ENCODE measurements at regions not wholly inside any gene's neighbourhood (a gene's known extent, or its start where the extent isn't known, plus 50 kb on each side); places are given as distances from the start of the nearest gene placed in this dataset.

DNA sequence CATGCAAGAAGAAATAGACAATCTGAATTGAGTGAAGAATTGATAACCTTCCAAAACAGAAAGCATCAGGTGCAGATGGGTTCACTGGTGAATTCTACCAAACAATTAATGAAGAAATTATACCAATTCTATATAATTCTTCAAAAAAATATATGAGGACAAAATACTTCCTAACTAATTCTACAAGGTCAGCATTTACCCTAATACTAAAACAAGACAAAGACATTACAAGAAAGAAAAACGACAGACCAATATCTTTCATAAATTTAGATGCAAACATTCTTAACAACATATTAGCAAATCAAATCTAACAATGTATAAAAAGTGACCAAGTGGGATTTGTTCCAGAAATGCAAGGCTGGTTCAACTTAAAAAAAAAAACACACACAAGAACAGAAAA, 183.9 kb downstream of the BARX1 start:
- Histone ChIP-seq H3K36me3 (ENCODE audit: control insufficient read depth, insufficient read depth, low read length) (no peaks in the 10 kb centered on the region), H3K9me3 (ENCODE audit: control insufficient read depth, insufficient read depth, low read depth, low read length) (no peaks in the 10 kb centered on the region), H3K4me3 (ENCODE audit: low read depth in 2 of 2, low read length in 2 of 2) (no peak overlapping the region), H3K4me1 (ENCODE audit: control insufficient read depth, insufficient read depth, low read length) (no peaks in the 10 kb centered on the region), H3K27ac (ENCODE audit: low read length) (no peak overlapping the region), H3K27me3 (ENCODE audit: control insufficient read depth, insufficient read depth, low read length) (no peaks in the 10 kb centered on the region)
- in situ Hi-C loops (cut with HindIII; ENCODE audit: low pct_unique_long_range_greater_than_20kb, low sequenced_read_pairs) (no loop called here), intact Hi-C loops (cut with micrococcal nuclease; ENCODE audit: unreplicated experiment) (no loop called here)
- ATAC-seq (no peak), DNase-seq (ENCODE audit: low read depth, low spot score) (no peak)
- no peak for TF ChIP-seq TCF7L2 (IDR thresholded peaks at IDR 0.05; ENCODE audit: low read depth, low read length)
- TF ChIP-seq POLR2AphosphoS5 (IDR thresholded peaks at IDR 0.05; ENCODE audit: low read depth, low read length), result no peak
- TF ChIP-seq SIN3A (IDR thresholded peaks at IDR 0.05; ENCODE audit: borderline replicate concordance, insufficient read depth, low read depth, low read length), result no peak
- TF ChIP-seq, protein P1, sequence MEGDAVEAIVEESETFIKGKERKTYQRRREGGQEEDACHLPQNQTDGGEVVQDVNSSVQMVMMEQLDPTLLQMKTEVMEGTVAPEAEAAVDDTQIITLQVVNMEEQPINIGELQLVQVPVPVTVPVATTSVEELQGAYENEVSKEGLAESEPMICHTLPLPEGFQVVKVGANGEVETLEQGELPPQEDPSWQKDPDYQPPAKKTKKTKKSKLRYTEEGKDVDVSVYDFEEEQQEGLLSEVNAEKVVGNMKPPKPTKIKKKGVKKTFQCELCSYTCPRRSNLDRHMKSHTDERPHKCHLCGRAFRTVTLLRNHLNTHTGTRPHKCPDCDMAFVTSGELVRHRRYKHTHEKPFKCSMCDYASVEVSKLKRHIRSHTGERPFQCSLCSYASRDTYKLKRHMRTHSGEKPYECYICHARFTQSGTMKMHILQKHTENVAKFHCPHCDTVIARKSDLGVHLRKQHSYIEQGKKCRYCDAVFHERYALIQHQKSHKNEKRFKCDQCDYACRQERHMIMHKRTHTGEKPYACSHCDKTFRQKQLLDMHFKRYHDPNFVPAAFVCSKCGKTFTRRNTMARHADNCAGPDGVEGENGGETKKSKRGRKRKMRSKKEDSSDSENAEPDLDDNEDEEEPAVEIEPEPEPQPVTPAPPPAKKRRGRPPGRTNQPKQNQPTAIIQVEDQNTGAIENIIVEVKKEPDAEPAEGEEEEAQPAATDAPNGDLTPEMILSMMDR (IDR thresholded peaks at IDR 0.05), result no peak
- TF ChIP-seq, protein P2, sequence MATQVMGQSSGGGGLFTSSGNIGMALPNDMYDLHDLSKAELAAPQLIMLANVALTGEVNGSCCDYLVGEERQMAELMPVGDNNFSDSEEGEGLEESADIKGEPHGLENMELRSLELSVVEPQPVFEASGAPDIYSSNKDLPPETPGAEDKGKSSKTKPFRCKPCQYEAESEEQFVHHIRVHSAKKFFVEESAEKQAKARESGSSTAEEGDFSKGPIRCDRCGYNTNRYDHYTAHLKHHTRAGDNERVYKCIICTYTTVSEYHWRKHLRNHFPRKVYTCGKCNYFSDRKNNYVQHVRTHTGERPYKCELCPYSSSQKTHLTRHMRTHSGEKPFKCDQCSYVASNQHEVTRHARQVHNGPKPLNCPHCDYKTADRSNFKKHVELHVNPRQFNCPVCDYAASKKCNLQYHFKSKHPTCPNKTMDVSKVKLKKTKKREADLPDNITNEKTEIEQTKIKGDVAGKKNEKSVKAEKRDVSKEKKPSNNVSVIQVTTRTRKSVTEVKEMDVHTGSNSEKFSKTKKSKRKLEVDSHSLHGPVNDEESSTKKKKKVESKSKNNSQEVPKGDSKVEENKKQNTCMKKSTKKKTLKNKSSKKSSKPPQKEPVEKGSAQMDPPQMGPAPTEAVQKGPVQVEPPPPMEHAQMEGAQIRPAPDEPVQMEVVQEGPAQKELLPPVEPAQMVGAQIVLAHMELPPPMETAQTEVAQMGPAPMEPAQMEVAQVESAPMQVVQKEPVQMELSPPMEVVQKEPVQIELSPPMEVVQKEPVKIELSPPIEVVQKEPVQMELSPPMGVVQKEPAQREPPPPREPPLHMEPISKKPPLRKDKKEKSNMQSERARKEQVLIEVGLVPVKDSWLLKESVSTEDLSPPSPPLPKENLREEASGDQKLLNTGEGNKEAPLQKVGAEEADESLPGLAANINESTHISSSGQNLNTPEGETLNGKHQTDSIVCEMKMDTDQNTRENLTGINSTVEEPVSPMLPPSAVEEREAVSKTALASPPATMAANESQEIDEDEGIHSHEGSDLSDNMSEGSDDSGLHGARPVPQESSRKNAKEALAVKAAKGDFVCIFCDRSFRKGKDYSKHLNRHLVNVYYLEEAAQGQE (IDR thresholded peaks at IDR 0.05; ENCODE audit: insufficient read depth in 1 of 2, low read depth in 2 of 2, low read length in 1 of 2), result no peak
- CTCF ChIA-PET, result no interaction called here
- POLR2A ChIA-PET, result no interaction called here
- BruUV-seq (replicated peaks), result no TSS peak

DNA sequence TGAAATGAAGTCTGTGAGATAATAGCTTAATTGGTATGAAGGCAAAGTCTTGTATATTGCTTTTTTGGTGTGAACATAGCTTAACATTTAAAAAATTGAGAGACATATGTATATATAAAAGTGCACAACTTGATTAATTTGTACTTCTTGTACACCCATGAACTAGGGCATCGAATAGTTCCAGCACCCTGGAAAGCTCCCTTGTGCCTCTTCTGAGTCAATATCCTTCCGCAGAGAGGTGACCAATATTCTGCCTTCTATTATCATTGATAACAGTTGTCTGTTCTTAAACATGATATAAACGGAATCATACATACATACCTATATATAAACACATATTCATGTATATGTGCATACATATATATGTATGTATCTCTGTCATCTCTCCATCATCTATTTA, 185.4 kb downstream of the PHF2 start:
- H3K27me3 ChIP-seq (ENCODE audit: control insufficient read depth, insufficient read depth, low read length), result no peaks in the 10 kb centered on the region; the same call in 1 of the 2 replicates
- CTCF ChIA-PET, result no interaction called here
- no peak overlapping the region for H3K4me3 ChIP-seq (ENCODE audit: low read depth in 2 of 2, low read length in 2 of 2)
- H3K4me1 ChIP-seq (ENCODE audit: control insufficient read depth, insufficient read depth, low read length), result no peaks in the 10 kb centered on the region
- TF ChIP-seq TCF7L2 (IDR thresholded peaks at IDR 0.05; ENCODE audit: low read depth, low read length), result no peak
- TF ChIP-seq, protein P2 (IDR thresholded peaks at IDR 0.05; ENCODE audit: insufficient read depth in 1 of 2, low read depth in 2 of 2, low read length in 1 of 2), result peak in 1 of 2 experiments; percentile 51; a peak in 2 of 4 replicates
- H3K27ac ChIP-seq (ENCODE audit: low read length), result no peak overlapping the region
- no peaks in the 10 kb centered on the region for H3K36me3 ChIP-seq (ENCODE audit: control insufficient read depth, insufficient read depth, low read length)
- intact Hi-C loops (cut with micrococcal nuclease; ENCODE audit: unreplicated experiment) (no loop called here), in situ Hi-C loops (cut with HindIII; ENCODE audit: low pct_unique_long_range_greater_than_20kb, low sequenced_read_pairs) (no loop called here)
- DNase-seq (ENCODE audit: low read depth, low spot score) (no peak), ATAC-seq (no peak)
- no peaks in the 10 kb centered on the region for H3K9me3 ChIP-seq (ENCODE audit: control insufficient read depth, insufficient read depth, low read depth, low read length)
- POLR2A ChIA-PET, result no interaction called here
- no TSS peak for BruUV-seq (replicated peaks)

All from Panc1 (cell line).